Endothelial cell of umbilical vein (primary cell): ENCODE measurements at regions not wholly inside any gene's neighbourhood (a gene's known extent, or its start where the extent isn't known, plus 50 kb on each side); places are given as distances from the start of the nearest gene placed in this dataset.

Experiments used
- BruUV-seq: library from RNA; stranded (reverse); fragments of 400-500 nt; replicated peaks from 2 replicates; lab custom pipeline; 2021; lab: Mats Ljungman, UMichigan
- CTCF ChIA-PET: fragments of 300-600, 350-600 bp; sonication (Branson Sonifier 250); formaldehyde crosslinking; loops from one replicate; lab custom pipeline; 2021; ENCODE audit warnings: antibody characterized with exemption, inconsistent platforms; lab: Charles Lee
- POLR2A ChIA-PET: fragments of 300-600, 350-600 bp; sonication (Branson Sonifier 250); formaldehyde crosslinking; loops from one replicate; lab custom pipeline; 2021; ENCODE audit warnings: antibody characterized with exemption, inconsistent platforms; lab: Charles Lee
- DNase-seq: peaks from one replicate; pipeline ENCODE4 v3.0.0-alpha.2; 2011; ENCODE audit warnings: low read depth, low spot score
- FAIRE-seq: peaks from 2 replicates; lab custom pipeline; 2011; peaks lifted over from hg19 to GRCh38; lab: Jason Lieb, UNC
- H2AFZ ChIP-seq: 2 replicates; pipeline ENCODE4 v1.6.0; 2012; ENCODE audit warnings: low read depth, low read length, control low read depth, inconsistent platforms
- H3K27ac ChIP-seq: 2 replicates; pipeline ENCODE4 v1.5.1; 2011; ENCODE audit warnings: low read depth, mild to moderate bottlenecking, control low read depth, low read length, moderate library complexity; ENCODE audit not compliant: insufficient read depth
- H3K27me3 ChIP-seq, 2 experiments: 2 replicates each; pipeline versions ENCODE4 v1.6.0 to v1.6.1; 2011; ENCODE audit warnings: low read length in 2 of 2, mixed read lengths in 1 of 2; ENCODE audit not compliant: control insufficient read depth in 2 of 2, insufficient read depth in 2 of 2
- H3K36me3 ChIP-seq, 2 experiments: 2 replicates in 1 of 2; 3 replicates in 1 of 2; pipeline ENCODE4 v1.5.1; 2011; ENCODE audit warnings: low read length in 2 of 2, mild to moderate bottlenecking in 1 of 2, moderate library complexity in 1 of 2; ENCODE audit not compliant: control insufficient read depth in 2 of 2, insufficient read depth in 2 of 2; ENCODE audit errors: extremely low read depth in 1 of 2
- H3K4me1 ChIP-seq: 3 replicates; pipeline ENCODE4 v1.5.1; 2011; ENCODE audit warnings: mild to moderate bottlenecking, low read length; ENCODE audit not compliant: control insufficient read depth, insufficient read depth; ENCODE audit errors: extremely low read depth
- H3K4me2 ChIP-seq: 2 replicates; pipeline ENCODE4 v1.6.1; 2011; ENCODE audit warnings: low read length, control low read depth, mixed read lengths; ENCODE audit not compliant: insufficient read depth
- H3K4me3 ChIP-seq, 3 experiments: fragments of 200-600 bp in 1 of 3; sonication (generic), shearing (Covaris generic) in 1 of 3; replicated peaks in 1 of 3; 2 replicates each; pipeline ENCODE4 v1.5.1; 2011 to 2016; ENCODE audit warnings: control low read depth in 3 of 3, low read length in 3 of 3, mild to moderate bottlenecking in 2 of 3, inconsistent platforms in 1 of 3, low read depth in 1 of 3, moderate library complexity in 1 of 3; ENCODE audit not compliant: insufficient read depth in 1 of 3
- H3K79me2 ChIP-seq: 2 replicates; pipeline ENCODE4 v1.6.0; 2012; ENCODE audit warnings: low read length, inconsistent platforms; ENCODE audit not compliant: control insufficient read depth, insufficient read depth
- H3K9ac ChIP-seq: replicated peaks from 2 replicates; pipeline ENCODE3; 2011; ENCODE audit warnings: low read length, control low read depth; ENCODE audit not compliant: insufficient read depth; ENCODE audit errors: extremely low read depth
- H3K9me1 ChIP-seq: replicated peaks from 3 replicates; pipeline ENCODE4 v1.6.0; 2011; ENCODE audit warnings: mild to moderate bottlenecking, low read length; ENCODE audit not compliant: control insufficient read depth, insufficient read depth; ENCODE audit errors: extremely low read depth
- H3K9me3 ChIP-seq: replicated peaks from 2 replicates; pipeline ENCODE4 v1.5.1; 2012; ENCODE audit warnings: low read length, inconsistent platforms; ENCODE audit not compliant: control insufficient read depth, insufficient read depth
- H4K20me1 ChIP-seq: replicated peaks from 2 replicates; pipeline ENCODE3; 2011; ENCODE audit warnings: mild to moderate bottlenecking, low read length; ENCODE audit not compliant: control insufficient read depth, insufficient read depth; ENCODE audit errors: extremely low read depth
- FOS ChIP-seq: IDR thresholded peaks from 2 replicates; pipeline ENCODE4 v1.6.1; 2011; ENCODE audit warnings: mild to moderate bottlenecking, low read length, moderate library complexity, borderline replicate concordance; ENCODE audit not compliant: insufficient read depth
- GATA2 ChIP-seq: IDR thresholded peaks from 2 replicates; pipeline ENCODE4 v1.7.0; 2011; ENCODE audit warnings: low read depth, mild to moderate bottlenecking, moderate library complexity, mixed read lengths, low read length; ENCODE audit not compliant: insufficient read length, insufficient read depth
- MAX ChIP-seq: IDR thresholded peaks from 2 replicates; pipeline ENCODE4 v1.6.1; 2011; ENCODE audit not compliant: insufficient read depth, insufficient read length
- POLR2A ChIP-seq: IDR thresholded peaks from 2 replicates; pipeline ENCODE4 v1.6.1; 2012; ENCODE audit warnings: low read depth, mild to moderate bottlenecking, control low read depth, low read length
- POLR2AphosphoS5 ChIP-seq: IDR thresholded peaks from 2 replicates; pipeline ENCODE4 v1.6.1; 2012; ENCODE audit warnings: low read depth, mild to moderate bottlenecking, control low read depth, low read length, moderate library complexity; ENCODE audit not compliant: insufficient read depth
- dilution Hi-C: fragments of 300-500 bp; cut with MboI; formaldehyde crosslinking; loops from one replicate; pipeline ENCODE4 v1.15.0; 2019; ENCODE audit warnings: low sequenced_read_pairs; ENCODE audit not compliant: extremely low pct_ligation_motif_present
- intact Hi-C: fragments of 100-400 bp; cut with micrococcal nuclease; formaldehyde crosslinking; loops from one replicate; pipeline ENCODE4 v1.10.0; 2022

- intact Hi-C loops (no loop called here), dilution Hi-C loops (no loop called here)
- no peak for FAIRE-seq
- no peak overlapping the region for H3K4me3 ChIP-seq
- no peak overlapping the region for H3K4me2 ChIP-seq
- no TSS peak for BruUV-seq
- no peaks in the 10 kb centered on the region for H3K79me2 ChIP-seq
- TF ChIP-seq FOS (no peak), POLR2A (no peak)
- H3K9me1 ChIP-seq: no peaks in the 10 kb centered on the region
- no peaks in the 10 kb centered on the region for H3K36me3 ChIP-seq
- CTCF ChIA-PET: no interaction called here
- no peak overlapping the region for H2AFZ ChIP-seq
- H3K27me3 ChIP-seq: no peaks in the 10 kb centered on the region
- no peak overlapping the region for H3K27ac ChIP-seq
- POLR2A ChIA-PET: no interaction called here
- no peak overlapping the region for H3K9ac ChIP-seq
- no peak for DNase-seq
- no peaks in the 10 kb centered on the region for H3K9me3 ChIP-seq
- no peaks in the 10 kb centered on the region for H3K4me1 ChIP-seq
- no peaks in the 10 kb centered on the region for H4K20me1 ChIP-seq
These were observed 90.0 kb upstream of the SV2C start for GRCh38 chr5:75993183-75993582.

- ChIA-PET POLR2A (no interaction called here), CTCF (no interaction called here)
- no peaks in the 10 kb centered on the region for H3K27me3 ChIP-seq
- H3K27ac ChIP-seq: no peak overlapping the region
- no peak overlapping the region for H2AFZ ChIP-seq
- H3K9me1 ChIP-seq: no peaks in the 10 kb centered on the region
- no peak overlapping the region for H3K4me3 ChIP-seq
- intact Hi-C loops: no loop called here
- BruUV-seq: no TSS peak
- H3K36me3 ChIP-seq: no peaks in the 10 kb centered on the region
- TF ChIP-seq POLR2AphosphoS5 (no peak), MAX (no peak), GATA2 (no peak)
- no peak overlapping the region for H3K9ac ChIP-seq
- no peaks in the 10 kb centered on the region for H3K79me2 ChIP-seq
- no peaks in the 10 kb centered on the region for H4K20me1 ChIP-seq
- no peaks in the 10 kb centered on the region for H3K9me3 ChIP-seq
- dilution Hi-C loops: no loop called here
- H3K4me1 ChIP-seq: no peaks in the 10 kb centered on the region
- DNase-seq: no peak
- no peak for FAIRE-seq
- H3K4me2 ChIP-seq: no peak overlapping the region
These were observed 90.4 kb upstream of the SV2C start for GRCh38 chr5:75992753-75993152.
